Activated CD4-positive, alpha-beta T cell treated with anti-CD3 and anti-CD28 coated beads, Interleukin-2, Interleukin-6, amounts not matched to agents 100 ng/mL and 50 ng/mL, durations not matched to agents 16 hours and 8 hours (primary cell): ENCODE measurements at regions not wholly inside any gene's neighbourhood (a gene's known extent, or its start where the extent isn't known, plus 50 kb on each side); places are given as distances from the start of the nearest gene placed in this dataset.
"Not testable (repeated sequence)": the region's sequence is repeated elsewhere in the genome, so short reads cannot be mapped to it uniquely, and the experiment has no call there.

Experiments
- DNase-seq: peaks from one replicate; pipeline ENCODE4 v3.0.0-alpha.2; 2020

DNA sequence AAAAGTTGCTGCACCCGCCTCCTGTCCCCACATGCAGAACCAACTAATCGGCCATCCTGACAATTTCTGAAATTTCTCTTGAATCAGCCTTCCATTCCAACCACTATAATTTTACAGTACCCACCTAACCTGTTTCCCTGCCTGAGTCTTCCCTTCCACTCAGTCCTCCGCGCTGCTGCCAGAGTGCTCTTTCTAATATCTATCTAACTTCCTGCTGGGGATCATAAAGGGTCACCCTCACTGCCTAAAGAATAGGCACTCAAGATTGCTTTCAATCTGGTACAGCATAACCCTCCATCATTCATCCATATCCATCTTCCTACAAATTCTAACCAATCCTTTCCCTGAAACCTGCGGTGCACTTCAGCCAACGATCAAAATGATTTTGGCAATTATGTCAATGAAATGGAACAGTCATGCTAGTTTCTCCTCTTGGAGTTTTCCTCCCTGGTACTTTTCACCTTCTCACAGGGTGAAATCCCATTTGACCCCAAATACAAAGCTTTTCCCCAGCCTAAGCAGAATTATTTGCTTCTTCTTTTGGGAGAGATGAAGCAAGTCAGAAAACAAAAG, 117.5 kb upstream of the BEND6 start:
- no peak for DNase-seq

DNA sequence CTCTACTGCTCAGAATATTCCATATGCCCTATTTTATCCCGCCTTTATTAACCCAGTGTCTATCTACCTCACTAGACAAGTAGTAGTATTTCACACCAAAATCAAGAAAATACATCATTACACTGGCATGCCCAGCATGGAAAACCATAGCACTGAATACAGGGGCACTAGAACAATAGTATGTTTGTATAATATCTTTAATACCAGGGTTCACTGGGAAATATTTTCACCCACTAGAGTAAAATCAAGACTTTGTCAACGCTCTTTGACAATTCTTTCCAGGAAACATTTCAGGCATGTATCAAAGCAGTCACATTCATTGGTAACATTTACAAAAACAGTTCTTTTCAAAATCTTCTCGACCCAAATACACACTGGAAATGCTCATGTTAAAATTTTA, 119.3 kb upstream of the BEND6 start:
- DNase-seq: no peak

DNA sequence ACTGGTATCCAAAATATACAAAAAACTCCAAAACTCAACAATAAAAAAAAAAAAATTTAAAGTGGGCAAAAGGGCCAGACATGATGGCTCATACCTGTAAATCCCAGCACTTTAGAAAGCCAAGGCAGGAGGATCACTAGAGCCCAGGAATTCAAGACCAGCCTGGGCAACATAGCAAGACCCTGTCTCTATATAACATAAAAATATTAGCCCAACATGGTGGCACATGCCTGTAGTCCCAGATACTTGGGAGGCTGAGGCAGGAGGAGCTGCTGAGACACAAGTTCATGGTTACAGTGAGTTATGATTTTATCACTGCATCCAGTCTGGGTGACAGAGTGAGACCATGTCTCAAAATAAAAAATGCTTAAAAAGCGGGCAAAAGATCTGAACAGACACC, 121.0 kb upstream of the BEND6 start:
- DNase-seq: no peak

DNA sequence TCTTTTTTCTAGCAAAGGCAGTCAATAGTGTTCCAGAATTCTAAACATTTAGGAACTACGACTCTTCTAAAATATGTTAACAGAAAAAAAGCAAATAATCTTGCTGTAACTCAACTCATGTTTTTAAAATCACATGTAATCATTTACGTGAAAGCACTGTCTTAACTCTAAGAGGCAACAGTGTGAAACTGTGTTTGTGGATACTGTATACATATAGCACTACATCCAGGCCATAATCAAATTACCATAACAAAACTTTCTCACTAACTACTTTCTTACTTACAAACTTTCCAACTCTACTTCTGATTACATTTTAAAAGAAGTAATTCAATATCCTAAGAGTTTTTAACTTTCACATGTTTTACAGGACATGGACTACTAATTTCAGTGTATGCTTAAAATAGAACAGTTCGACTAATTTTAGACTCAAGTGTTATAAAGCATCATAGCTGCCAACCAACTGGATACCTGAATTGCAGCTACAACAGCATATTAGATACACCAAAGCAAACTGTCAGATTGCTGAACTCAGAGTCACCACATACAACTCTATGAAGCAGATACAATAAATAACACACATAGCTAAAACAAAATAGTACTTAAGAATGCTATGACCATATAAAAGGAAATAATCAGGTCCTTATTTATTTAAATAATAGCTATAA, 121.6 kb upstream of the BEND6 start:
- DNase-seq: no peak

DNA sequence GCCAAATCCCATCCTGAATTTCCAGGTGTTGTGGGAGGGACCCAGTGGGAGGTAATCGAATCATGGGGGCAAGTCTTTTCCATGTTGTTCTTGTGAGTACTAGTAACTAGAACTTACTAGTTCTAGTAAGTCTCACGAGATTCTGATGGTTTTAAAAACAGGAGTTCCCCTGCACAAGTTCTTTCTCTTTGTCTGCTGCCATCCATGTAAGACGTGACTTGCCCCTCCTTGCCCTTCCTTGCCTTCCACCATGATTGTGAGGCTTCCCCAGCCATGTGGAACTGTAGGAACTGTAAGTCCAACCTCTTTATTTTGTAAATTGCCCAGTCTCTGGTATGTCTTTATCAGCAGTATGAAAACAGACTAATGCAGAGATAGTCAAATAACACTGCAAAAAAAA, 122.7 kb upstream of the BEND6 start:
- no peak for DNase-seq

DNA sequence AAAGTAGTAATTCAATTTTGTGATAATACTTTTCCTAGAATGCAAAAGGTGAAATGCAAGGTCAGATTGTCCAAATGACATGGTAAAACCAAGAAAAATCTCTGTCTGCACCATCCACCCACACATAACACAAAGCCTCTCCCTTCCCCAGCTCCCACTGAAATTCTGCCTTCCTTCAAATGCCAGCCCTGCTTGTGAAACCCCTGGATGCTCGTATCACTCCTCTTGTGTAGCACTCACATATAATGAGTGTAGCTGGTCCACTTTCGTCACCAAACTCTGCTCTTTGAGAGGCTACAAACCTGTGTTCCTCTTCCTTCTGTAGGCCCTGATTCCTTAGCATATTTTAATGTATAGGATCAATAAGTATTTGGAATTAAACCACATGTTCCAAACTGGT, 123.6 kb upstream of the BEND6 start:
- DNase-seq: no peak

DNA sequence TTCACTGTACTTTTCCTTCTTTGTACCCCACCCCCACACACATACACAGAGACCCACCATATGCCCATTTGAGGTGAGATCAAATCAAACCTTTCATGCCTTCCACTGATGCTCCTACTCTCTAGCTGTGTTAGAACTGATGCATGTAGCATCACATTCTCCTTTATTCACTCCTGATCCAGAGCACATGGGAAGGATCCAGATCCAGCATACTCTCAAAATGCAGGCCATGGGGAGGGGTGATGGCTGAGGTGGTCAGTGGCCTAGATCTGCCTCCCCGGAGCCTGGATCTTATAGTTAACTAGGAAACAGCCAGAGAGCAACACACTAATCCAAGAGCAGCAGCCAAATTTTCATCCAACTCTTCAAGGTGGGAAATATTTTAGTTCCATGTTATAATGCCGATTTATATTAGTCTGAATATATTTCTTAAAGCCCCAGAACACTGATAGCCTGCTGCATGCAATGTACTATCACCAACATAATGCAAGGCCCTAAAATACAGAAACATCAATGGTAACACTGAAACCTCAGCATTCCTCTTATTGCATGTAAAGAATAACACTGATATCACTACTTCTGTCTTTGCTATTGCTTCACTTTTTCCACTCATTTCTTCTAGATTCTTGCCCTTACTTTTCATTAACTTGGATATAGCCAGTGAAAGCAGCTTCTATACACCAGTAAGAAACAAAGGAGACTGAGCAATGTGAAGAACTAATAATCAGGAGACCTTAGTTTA, 126.8 kb upstream of the BEND6 start:
- DNase-seq: no peak

DNA sequence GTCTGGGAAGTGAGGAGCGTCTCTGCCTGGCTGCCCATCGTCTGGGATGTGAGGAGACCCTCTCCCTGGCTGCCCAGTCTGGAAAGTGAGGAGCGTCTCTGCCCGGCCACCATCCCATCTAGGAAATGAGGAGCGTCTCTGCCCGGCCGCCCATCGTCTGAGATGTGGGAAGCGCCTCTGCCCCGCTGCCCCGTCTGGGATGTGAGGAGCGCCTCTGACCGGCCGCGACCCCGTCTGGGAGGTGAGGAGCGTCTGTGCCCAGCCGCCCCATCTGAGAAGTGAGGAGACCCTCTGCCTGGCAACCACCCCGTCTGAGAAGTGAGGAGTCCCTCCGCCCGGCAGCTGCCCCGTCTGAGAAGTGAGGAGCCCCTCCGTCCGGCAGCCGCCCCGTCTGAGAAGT, 130.5 kb upstream of the BEND6 start:
- not testable (repeated sequence) for DNase-seq

DNA sequence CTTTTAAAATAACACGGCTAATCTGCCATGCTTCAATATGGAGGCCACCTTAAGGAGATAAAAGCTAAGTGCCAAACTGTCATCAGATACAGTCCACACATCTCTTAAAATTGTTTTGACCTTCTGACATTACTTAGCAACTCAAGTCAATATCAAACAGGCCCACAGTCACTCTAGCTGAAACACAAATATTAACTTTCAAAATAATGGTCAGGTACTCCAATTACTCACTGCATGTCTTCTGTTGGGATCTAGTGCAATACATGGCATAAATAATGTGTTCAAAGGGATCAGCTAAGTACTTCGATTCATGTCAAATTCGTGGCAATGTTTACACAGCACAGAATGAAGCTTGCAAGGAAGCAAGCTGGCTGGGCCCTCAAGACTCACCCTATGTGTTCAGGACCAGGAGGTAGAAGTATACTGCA, 133.9 kb upstream of the BEND6 start:
- no peak for DNase-seq

DNA sequence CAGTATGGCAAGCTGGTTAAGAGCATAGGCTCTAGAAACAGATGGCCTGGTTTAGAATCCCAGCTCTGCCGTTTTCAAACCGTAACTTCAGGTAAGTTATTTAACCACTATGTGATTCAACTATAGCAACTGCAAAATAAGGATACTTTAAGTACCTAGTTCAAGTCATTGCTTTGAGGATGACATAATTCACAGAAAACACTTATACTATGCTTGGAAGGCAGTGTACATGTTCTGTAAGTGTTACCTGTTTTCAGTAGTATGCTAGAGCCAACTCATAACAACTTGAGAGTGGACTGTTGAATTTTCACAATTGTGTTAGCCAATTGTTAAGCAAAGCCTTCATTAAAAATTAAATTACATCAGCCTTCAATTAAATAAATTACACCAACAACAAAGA, 134.8 kb upstream of the BEND6 start:
- DNase-seq: no peak

DNA sequence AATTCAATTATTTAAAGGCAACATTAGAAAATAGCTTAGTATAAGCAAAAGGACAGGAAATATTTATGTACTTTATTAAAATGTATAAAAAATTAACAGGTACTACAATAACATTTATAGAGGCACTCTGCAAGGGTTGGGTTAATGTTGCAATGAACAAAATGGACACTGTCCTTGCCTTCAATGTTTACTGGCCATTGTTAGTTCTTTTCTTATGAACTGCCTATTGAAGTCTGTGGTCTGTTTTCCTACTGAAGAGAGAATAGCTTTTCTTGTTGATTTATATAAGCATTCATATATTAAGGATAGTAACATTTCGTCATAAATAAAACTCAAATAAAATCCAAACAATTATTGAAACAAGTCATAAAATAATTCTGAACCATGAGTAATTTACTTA, 135.3 kb upstream of the BEND6 start:
- DNase-seq: no peak

DNA sequence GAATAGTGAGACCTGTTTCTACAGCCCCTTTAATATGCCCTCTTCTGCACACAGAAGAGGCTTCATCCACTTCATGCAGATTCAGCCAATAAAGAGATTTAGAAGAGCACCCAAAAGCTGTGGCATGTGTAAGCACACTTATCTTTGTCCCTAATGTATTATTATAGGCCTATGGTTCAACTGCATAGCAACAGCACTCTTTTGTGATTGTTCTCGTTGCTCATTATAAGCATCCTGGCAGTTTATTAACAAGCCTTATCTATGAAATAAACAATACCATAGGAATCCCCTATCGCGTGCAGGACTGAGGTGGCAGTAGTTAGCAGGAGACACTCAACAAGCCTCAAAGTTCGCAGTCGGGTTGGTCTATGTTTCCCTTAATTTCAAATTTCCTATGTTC, 138.5 kb upstream of the BEND6 start:
- no peak for DNase-seq

DNA sequence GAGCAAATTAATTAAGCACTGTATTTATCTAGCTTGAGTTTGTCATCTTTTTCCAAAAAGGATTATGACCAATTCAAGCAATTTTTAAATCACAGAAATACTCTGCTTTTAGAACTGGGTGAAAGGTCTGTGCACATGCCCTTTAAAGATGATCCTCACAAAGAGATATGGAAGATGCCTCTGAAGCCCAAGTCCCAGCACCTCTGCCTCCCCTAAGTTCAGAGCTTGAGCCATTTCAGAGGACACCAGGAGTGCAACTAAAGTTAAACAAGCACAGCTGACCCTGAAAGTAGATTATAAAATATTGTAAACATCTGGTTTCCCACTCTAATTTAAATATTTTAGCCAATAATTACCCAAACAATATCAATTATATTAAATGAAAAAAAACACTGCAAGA, 139.5 kb upstream of the BEND6 start:
- no peak for DNase-seq

DNA sequence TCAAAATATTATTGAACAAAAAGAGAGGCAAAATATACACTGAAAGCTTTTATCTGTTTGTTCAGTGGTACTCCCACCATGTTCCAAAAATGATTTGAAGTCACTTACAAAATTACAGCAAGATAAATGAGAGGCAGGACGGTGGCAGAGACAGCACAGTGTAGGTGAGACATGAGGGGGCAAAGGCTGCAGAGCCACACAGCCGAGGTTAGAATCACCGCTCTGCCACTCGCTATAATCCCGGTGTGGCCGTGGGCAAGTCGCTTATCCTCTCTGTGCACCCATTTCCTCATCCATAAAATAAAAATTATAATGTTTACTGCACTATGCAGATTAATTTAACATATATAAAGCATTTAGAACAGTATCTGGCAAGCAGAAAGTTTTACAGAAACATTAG, 140.1 kb upstream of the BEND6 start:
- DNase-seq: no peak

DNA sequence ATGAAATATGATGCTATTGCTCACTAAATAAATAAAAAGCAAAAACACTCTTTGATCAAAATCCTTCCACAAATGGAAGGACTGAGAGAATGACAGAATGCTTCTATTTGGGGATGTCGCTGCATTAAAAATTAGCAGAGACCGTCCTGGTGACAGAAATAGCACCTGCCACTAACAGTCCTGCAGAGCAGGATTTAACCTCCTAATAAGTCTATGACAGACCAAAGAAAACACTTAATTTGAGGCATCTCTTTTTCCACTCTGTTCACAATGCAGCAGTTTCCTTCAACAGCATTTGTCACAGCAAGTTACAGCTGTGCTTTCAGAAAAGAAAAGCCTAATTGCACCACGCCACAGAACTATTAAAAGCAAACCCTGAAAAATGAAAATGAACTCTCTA, 140.6 kb upstream of the BEND6 start:
- no peak for DNase-seq

DNA sequence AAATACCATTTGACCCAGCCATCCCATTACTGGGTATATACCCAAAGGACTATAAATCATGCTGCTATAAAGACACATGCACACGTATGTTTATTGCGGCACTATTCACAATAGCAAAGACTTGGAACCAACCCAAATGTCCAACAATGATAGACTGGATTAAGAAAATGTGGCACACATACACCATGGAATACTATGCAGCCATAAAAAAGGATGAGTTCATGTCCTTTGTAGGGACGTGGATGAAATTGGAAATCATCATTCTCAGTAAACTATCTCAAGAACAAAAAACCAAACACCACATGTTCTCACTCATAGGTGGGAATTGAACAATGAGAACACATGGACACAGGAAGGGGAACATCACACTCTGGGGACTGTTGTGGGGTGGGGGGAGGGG, 142.1 kb upstream of the BEND6 start:
- not testable (repeated sequence) for DNase-seq

DNA sequence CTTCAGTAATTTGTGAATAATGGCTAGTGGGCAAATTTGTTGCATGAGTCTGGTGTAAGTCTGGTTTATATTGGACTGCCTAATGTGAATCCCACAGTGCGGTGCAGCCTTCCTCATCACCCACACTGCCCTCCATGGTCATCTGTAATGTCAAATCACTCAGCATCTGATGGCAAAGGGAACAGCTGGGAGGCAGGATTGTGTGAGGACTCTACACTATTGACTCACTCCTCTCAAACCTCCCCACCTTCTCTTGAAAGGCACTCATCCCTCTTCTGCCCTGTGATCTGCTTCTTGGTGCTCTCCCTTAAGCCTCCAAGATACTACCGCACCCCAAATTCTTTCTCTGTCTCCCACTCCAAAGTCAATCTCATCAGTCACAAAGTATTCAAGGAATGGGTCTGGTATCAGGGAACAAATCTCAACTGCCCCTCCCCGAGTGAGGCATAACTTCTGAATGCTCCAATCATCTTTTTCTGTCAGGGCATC, 146.0 kb upstream of the BEND6 start:
- DNase-seq: no peak

DNA sequence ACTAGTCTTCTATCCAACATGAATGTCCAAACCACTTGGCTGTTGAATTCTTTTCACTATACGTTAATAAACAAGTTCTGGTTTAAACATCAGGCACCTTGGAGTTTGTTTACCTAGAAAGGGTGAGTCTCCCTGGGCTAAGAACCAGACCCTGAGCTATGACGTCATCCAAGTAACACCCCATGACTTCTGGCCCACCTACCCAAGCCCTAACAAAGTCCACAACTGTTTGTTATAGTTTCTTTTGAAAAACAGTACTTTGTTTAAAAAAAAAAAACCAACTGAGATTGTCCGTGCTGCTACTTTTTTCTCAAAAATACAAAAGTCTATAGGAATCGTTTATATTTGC, 146.9 kb upstream of the BEND6 start:
- no peak for DNase-seq

DNA sequence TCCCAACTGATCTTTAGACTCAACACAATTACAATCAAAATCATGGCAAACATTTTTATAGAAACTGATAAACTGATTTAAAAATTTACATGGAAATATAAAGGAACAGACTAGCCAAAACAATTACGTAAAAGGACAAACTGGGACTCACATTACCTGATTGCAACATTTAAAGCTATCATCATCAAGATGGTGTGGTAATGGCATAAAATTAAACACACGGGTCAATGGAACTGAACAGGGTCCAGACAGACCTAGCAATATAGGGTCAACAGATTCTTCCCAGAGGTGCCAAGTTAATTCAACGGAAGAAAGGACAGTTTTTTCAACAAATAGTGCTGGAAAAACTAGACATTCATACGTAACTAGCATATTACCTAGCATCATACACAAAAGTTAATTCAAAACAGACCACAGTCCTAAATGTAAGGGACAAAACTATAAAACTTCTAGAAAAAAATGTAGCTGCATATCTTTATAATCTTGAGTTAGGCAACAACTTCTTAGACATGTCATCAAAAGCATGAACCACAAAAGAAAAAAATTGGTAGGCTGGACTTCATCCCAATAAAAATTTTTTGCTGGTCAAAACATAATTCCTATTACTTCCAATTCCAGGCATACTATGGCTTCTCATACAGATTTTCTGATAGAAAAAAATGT, 147.4 kb upstream of the BEND6 start:
- no peak for DNase-seq

DNA sequence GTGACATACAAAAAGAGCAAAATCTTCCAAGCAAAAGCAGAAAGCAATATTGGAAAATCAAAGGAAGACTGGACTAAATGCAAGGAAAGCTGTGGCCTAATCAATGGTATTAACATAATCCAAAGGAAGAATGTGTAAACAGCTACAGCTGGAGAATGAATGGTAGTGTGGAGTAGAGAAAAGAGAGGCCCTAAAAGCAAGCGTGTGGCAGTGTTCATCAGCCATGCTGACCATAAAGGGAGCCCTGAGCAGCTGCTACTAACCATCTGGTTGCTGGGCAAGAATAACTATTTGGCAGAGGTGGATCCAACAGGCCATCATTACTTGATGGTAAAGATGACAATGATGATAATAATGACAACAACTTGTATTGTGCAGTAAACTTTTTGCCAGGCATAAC, 148.5 kb upstream of the BEND6 start:
- DNase-seq: no peak

DNA sequence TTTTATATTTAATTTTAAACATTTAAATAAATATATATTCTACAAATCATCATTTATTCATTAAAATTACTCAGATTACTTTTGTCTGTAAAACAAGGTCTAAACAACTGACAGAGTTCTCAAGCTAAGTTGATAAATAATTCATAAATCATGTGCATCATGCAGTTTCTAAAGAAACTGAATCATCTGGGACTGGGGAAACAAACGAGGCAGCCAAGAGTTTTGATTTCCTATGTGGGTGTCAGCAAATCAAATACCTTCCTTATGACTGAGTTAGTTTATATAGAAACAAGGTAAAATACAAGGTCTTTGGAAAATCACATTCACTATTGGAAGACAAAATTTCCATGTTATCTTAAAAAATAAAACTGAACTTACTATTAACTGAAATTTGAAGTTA, 149.9 kb upstream of the BEND6 start:
- no peak for DNase-seq

DNA sequence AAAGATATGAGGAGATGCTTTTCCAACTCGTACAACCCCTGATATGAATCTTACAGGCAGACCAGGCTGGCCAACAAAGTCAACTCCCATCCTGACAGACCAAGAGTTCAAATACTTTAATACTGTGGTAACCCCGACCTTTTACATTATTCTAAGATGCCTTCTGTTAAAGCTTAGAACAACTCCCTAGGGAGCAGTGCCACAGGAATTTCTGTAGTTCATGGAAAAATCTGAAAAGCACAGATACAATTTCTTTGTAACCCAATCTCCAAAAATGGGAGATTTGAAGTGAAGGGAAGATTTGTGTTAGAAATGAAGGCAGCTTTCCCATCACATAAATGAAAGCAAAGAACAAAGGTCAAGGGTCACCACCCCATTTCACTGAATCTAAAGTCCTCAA, 151.3 kb upstream of the BEND6 start:
- no peak for DNase-seq

DNA sequence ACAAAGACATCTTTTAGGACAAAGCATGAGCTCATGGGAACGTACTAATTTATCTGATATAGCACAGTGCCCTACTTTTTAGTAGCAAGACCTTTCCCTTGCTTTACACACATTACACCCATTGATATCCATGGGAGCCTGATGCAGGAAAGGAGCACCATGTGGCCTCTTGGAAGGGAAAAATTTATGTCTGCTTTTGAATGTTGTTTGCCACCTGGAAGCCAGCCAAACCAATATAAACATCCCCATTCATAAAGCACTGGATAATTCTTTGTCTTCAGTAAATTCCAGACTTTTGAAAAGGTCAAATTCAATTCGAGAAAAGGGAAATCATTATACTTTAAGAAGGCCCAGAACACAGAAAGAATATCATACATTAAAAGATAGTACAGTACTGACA, 152.3 kb upstream of the BEND6 start:
- DNase-seq: no peak

DNA sequence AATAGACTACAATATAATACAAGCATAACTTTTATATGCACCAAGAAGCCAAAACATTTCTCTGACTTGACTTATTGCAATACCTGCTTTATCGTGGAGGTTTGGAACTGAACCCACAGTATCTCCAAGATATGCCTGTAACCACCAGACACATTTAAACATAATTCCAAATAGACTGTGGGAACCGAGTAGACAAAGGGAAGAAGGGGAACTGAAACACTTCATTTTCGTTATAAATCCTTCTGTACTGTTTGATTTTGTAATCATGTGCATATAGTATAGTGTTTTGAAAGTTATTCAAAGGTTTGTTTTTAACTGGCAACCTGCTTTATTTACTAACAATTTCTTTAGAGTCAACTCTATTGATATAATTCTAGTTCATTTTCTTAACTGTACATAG, 154.9 kb upstream of the BEND6 start:
- no peak for DNase-seq
